Myocyte (in vitro differentiated cells): ENCODE measurements at regions not wholly inside any gene's neighbourhood (a gene's known extent, or its start where the extent isn't known, plus 50 kb on each side); places are given as distances from the start of the nearest gene placed in this dataset.
"Not testable (repeated sequence)": the region's sequence is repeated elsewhere in the genome, so short reads cannot be mapped to it uniquely, and the experiment has no call there.

Source experiments
- DNase-seq: peaks from one replicate; pipeline ENCODE4 v3.0.0-alpha.2; 2012; ENCODE audit warnings: low read depth

DNA sequence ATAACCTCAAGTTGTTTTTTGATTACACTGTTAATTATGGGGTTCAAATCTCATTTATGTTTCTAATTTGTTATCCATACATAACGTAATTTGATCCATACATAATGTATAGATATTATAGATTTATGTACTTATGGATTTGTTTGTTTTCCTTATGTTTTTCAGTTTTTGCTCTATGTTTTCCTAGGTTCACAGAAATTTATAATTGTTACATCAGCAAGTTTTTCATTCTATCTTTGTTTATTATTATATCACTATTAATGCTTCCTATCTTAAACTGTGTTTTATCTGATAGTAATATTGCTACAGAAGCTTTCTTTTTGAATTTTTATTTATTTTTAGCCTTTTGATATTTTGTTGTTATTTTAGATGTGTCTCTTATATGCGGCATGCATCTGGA, 194.3 kb upstream of the SOX21 start:
- no peak for DNase-seq

DNA sequence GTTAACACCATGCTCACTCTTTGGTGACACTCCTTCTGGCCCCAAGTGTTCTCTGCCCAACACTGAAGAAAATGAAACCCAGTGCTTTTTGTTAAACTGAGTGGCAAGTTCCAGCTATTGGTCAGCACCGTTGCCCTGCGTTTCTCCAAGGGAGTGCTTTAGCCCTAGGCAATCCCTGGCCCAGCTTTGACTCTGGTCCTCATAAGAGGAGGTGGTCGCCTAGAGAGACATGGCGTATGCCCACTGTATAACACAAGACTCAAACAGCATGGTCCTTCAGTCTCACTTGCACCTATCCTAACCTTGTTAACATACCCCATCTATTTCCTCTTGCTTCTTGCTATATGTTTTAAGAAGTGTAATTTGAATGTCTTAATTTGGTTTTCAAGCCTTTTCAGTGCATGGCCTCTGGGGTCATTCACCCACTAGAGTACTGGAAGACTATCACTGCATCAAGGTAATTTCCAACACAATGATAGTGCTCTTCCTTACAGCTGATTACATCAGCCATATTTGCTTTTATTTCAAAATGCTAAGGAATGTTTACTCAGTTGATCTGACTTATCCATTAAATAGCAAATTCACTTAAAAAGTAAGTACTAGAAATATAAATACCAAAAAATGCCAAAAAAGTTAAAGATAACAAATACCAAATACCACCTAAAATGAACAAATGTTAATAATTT, 190.5 kb upstream of the SOX21 start:
- DNase-seq: no peak

DNA sequence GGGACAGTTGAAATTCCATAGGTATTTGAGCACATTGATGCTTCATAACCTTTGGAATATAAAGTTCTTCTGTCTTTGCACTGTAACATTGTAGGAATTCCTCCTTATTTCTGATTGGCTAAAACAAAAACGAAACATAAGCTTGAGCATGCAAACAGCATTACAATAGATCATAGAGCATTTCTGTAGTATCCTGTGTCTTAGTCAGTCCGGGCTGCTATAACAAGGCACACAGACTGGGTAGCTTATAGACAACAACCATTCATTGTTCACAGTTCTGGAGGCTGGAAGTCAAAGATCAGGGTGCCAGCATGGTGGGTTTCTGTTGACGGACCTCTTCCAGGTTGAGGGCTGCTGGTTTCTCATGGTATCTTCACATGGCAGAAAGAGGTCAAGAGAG, 188.7 kb upstream of the SOX21 start:
- DNase-seq: no peak

DNA sequence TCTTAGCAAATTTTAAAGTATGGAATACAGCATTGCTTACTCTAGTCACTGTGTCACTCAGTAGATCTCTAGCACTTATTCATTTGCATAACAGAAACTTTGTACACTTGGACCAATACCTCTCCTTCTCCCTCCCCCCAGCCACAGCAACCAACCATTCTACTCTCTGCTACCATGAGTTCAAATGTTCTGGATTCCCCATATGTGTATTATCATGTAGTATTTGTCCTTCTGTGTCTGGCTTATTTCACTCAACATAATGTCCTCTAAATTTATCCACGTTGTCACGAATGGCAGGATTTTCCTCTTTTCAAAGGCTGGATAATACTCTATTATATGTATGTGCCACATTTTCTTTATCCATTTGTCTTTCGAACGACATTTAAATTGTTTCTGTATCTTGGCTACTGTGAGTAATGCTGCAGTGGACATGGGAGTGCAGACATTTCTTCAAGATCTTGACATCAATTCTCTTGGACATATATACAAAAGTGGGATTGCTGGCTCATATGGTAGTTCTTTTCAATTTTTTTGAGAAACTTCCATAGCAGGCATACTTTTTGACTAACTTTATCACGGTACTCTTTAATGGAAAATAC, 184.5 kb upstream of the SOX21 start:
- DNase-seq: no peak

DNA sequence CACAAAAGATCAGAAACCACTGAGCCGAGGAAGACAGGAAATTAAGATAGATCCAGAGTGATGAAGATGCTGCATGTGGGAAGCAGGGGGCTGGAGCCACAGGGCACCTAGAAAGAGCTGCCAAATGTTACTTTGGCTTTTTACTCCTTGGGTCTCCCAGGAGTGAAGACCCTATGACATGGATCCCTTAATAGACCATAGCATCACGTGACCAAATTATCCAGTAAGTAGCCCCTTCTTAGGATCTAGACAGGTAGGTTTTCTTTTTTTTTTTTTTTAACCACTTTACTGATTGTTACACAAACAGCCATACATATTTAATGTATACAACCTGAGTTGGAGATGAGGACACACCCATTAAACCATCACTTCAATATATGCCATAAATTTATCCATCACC, 183.9 kb upstream of the SOX21 start:
- no peak for DNase-seq

DNA sequence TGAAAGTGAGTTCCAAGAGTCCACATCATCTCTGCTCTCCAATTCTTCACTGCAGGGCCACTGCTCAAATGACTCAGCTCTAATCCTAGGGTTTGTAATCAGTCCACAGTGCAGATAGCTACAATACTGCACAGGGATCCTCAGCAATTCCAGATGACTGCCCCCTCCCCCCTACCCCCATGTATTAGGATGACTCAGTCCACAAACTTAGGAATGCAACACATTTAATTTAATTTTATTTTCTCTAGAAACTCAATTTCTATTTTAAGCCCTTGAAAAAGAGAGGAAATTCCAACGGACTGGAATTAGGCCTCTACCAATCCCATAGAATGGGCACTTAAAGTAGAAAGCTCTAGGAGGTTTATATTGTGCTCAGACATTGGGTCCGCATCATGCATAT, 173.8 kb upstream of the SOX21 start:
- no peak for DNase-seq

DNA sequence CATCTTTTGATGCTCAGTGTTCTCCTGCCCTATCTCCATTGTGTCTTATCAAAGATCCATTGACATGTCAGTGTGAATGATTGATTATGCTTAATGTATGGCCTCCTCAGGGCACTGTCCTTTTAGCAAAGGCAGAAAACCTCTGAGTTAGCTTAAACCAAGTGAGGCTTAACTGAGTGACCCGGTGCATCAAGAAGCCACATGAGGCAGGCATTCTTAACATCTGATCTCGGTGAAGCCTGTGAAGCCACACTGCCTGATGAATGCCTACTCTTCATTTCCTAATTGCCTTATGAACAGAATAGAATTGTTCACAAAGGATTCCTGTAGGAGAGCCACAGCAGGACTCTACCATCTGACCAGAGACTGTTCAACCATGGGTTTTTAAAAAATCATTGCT, 168.1 kb upstream of the SOX21 start:
- no peak for DNase-seq

DNA sequence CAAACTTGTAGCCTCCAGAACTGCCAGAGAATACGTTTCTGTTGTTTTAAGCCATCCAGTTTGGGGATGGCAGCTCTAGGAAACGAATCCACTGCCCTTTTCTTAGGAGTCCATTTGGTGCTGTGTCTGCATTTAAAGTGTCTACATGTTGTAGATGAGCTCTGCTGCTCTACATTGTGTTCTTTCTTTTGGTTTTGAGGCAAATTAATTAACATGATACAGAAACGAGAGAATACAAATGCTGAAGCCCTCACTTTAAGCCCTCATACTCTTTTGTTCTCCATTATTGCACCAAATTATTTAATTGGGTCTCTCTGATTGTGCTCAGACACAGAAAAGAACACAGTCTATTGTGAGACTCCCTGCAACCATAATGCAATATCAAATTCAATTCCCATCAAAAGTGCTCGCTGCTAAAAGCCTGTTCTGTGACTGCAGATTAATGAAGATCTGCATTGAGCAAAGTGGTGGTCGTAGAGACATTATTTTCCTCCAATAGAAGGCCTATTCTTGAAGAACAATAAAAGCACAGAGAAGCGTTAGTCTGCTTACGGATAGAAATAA, 166.3 kb upstream of the SOX21 start:
- no peak for DNase-seq

DNA sequence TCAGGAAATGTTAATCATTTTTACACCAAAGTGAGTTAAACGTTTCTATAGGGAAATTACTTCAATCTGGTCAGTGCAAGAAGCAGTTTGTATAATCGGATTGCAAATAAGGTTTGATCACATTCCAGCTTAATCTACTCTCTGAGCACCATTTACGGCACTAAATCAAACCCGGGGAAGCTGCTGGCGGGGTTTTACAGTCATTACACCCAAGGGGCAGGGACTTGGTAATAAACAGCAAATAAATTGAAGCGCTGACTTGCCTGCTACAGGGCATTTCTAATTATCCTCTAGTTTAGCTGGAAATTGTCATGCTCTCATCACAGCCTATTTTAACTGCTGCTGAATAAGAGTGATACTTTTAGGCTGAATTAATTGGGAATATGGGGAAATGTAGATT, 152.1 kb upstream of the SOX21 start:
- DNase-seq: no peak

DNA sequence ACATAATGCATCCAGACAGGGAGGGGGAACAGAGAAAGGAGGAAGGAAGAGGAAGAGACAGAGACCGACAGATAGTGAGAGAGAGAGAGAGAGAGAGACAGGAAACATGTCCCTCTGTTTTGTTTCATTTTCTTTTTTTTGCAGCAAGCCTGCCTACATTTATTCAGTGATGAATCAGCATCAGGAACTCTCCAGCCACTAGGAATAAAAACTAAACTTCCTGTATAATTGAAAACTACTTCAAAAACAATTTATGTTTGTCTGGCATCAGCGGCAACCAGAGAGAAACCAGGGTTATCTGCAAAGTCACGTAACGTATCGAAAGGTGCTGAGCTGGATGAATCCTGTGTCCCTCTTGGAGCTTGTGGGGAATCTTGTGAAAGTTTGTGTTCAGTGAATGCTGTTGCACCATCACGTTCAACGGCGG, 148.6 kb upstream of the SOX21 start:
- peak; percentile 2 for DNase-seq

DNA sequence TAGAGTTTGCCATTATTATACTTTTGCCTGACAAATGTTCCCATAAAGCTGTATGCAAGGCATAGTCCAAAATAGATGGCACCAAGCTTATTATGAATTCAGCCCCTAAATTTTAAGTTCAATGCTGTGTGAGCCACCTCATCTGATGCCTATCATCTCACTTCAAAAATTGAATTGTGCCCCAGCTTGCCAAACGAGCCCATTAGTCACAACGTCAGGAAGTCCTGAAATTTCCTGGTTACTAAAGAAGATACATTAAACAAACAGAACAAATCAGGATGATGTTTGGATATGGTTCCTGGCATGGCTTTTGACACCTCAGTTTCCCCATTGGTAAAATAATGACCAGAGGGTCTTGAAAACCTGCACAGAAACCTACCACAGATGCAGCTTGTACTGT, 147.5 kb upstream of the SOX21 start:
- no peak for DNase-seq

DNA sequence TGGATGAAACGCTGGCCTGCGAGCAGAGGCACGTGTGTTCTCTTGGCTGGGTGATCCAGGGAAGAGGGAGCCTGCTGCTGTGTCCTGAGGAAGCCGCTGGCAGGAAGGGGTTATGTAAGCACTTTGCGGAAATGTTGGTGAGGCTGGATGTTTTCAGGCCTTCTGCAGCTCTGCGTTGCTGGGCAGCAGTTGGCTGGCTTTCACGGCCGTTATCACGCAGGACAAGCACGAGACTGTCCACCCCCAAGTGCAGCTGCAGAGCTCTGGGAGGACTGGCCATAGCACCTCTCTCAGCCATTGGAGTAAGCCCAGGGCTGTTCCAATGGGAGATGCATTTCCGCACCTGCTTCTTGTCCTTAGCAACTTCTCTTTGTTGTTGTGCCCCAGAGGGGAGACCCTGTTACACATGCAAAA, 146.9 kb upstream of the SOX21 start:
- DNase-seq: peak; percentile 3

DNA sequence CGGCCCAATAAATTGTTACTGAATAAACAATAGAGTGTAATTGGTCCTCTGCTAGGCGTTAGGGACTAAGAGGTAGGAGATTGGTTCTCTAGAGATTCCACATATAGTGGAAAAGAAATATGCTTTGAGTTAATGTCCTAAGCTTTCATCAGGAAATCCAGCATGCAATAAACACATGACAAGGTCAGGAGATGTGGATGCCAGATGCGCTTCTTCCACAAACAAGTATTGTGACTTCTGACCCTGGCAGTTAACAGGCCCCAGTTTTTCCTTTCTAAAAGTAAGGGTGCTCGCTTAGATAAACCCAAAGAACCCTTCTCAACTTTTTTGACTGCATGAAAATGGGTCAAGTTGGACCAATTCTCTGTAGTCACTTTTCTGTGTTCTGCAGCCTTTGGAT, 146.5 kb upstream of the SOX21 start:
- DNase-seq: no peak

DNA sequence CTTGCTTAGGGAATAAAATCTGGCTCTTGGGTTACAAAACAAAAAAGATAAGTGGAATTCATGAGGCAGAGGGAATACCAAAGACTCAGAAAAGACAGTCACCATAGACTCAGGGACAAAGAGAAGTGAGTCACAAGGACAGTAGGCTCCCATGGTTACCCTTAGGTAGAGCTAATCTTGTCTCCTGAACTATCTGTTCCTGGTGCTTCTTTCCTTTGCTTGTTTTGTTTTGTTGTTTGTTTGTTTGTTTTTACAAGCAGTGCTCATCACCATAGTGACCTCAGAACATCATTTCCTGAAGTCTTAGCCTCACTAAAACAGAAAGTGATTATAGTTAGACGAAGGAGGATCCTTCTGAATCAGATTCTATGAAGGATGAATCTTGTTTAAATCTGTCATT, 142.3 kb upstream of the SOX21 start:
- no peak for DNase-seq

DNA sequence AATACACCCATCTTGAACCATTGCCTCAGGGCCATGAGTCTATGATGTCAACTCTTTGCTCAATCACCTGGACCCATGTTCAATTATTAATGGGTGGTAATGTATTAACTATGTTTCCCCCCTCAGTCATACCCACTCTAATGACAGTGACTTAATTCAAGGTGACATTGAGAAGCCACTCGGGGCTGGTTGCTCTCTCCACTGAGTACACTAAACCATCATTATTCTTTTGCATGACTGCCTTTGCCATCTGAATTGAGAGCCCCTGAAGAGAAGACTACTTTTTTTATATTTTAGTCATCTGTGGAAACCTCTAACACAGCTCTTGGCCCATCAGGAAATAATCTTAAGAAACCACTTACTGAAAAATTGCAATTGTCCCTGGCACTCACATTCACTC, 139.2 kb upstream of the SOX21 start:
- no peak for DNase-seq

DNA sequence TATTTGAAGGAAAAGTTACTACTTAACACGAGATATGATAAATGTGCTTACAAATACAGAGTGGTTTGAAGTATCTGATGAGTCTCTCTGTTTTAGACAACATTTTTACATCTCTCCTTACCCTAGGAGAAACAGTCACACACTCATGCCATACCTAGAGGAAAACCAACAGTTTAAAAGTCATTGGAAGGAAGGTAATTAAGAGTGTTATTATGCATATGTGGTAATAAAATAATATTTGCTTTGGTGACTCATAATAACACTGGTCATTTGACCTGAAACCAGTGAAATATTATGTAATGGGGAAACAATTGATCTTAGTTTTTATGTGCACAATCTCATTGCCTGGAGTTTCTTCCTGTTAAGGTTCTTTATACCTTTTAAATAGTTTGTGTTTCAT, 136.9 kb upstream of the SOX21 start:
- DNase-seq: no peak

DNA sequence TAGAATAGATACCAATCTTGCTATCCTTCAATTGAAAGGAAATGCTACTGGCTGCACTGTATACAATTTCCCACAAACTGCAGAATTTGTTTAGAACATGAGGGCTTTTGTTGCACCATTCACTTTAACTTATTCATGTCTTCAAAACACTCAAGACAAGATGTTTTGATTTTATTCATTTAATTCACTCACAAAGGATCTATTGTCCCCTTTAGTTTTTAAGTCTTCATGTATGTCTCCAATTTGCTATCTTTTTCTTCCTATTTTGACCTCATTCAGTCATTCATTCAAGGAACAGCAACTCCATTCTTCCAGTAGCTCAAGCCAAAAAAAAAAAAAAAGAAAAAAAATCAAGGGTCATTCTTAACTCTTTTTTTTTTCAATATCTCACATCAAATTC, 130.6 kb upstream of the SOX21 start:
- DNase-seq: no peak

DNA sequence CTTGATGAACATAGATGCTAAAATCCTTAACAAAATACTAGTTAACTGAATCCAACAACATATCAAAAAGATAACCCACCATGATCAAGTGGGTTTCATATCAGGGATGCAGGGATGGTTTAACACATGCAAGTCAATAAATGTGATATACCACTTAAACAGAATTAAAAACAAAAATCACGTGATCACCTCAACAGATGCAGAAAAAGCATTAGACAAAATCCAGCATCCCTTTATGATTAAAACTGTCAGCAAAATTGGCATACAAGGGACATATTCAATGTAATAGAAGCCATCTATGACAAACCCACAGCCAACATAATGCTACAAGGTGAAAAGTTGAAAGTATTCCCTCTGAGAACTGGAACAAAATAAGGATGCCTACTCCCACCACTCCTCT, 124.7 kb upstream of the SOX21 start:
- not testable (repeated sequence) for DNase-seq

DNA sequence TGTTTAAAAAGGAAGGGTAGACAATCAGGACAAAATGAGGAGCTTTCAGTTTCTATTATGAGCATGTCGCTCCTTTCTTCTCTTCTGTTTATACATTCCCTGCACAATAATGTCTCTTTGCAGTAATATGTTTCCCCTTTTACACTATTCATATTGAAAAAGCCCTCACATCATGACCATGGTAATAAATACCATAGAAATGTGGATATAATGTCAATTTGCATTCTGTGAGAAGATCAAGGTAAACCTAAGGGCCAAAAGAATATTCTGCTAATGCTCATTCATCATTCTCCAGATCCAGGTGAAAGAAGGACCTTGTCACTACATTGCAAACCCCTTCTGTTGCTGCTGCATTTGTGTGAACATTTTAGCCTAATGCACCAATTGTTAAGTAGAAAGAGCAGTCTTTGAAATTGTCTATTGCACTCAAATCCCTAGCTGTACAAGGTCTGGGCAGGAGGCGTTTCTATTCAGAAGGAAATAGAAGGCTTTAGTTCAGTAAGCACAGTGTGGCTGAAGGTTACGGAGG, 117.6 kb upstream of the SOX21 start:
- DNase-seq: no peak

DNA sequence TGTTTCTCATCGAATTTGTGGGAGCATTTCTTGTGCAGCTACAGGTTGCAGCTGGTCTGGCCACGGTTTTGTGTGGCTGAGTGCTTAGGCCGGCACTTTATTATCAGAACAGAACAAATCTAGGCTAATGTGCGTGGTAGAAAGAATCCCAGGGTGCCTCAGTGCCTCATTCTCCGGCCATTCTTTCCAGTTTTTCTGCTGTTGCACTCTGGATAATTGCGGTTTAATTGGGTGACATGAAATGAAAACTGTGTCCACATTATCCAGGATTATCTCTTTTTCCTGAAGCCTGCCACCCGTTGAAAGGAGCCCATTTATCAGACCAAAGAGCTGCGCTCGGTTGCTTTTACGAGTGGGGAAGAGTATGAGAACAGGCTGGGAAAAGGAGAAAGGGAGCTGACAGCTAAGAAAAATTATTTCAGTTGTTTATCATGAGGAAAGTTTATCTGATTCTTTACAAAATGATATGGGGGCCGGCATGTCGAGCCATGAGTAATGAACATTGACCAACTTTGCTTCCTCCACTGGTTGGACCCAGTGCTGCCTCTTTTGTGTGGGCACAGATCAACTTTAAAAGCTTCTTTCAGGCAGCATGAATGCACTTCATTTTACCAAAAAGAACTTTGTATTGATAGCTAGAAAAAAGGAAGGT, 117.0 kb upstream of the SOX21 start:
- DNase-seq: no peak

DNA sequence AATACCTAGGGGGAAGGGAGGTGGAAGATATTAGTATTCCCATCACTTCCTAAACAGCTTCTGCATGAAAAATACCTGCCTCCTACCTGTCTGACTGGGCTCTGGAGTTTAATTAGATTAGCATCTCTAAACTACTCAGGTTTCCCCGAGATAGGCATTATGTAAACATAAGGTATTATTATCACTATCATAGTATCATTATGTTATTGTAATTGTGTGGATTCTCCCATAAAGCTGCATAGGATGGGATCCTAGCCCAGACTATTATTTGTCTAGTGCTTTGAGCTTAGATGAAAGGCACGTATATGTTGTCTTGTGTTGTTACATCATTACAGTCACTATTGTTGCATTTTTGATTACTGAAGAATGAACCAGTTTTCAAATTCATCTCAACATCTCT, 115.2 kb upstream of the SOX21 start:
- DNase-seq: no peak

DNA sequence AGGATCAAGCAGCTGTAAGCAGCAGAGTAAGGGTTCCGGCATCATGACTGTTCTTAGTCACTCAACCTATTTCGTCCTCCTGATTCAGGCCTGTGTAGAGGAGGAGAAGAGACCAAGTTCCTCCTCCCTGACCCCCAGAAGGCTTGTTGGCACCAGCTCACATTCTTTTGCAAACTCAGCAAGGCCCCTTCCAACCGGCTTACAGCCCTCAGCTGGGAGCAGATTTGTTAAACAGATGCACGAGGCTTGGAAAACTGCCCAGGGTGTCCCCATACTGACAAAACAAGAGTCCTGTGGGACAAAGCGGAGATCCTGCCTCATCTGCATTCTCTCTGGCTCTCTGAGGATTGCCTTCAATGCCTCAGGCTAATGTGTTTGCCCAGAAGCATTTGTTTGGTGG, 113.2 kb upstream of the SOX21 start:
- peak; percentile 34 for DNase-seq
